Muscle of back (tissue), 3 donors: ENCODE measurements at regions not wholly inside any gene's neighbourhood (a gene's known extent, or its start where the extent isn't known, plus 50 kb on each side); places are given as distances from the start of the nearest gene placed in this dataset.

Source experiments
- DNase-seq, 3 donors: peaks; one replicate each; pipeline versions ENCODE4 v3.0.0 to v3.0.0-alpha.2; 2013

- no peak for DNase-seq
Measured at GRCh38 chr2:74036010-74036409, 51.3 kb downstream of the TET3 start.

GRCh38 chr2:74036450-74037195 is 51.9 kb downstream of the TET3 start:
- no peak for DNase-seq

GRCh38 chr2:74037379-74037860 is 52.7 kb downstream of the TET3 start:
- peak in 2 of 3 donors; percentile 20 to 28 for DNase-seq

GRCh38 chr2:74039611-74040010 is 54.9 kb downstream of the TET3 start:
- no peak for DNase-seq

- no peak for DNase-seq
Measured at GRCh38 chr2:74041182-74041581, 56.5 kb downstream of the TET3 start.

DNA sequence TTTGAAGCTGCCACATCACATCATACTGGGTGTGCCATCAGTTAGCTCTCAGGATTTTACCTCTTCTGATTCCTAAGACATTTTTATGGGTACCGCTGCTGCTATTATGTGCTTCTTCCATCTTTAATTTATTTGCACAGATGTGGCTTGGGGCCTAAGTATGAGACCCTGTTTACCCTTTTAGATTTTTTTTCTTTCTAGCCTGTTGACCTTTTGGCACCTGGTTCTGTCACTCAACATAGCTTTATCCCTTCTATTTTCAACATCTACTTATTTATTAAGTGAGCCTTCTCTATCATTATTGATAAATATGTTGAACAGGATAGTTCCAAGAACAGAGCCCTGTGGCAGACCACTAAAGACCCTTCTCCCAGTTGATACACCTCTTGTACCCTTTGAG is 57.0 kb downstream of the TET3 start:
- no peak for DNase-seq

GRCh38 chr2:74042606-74043005 is 57.9 kb downstream of the TET3 start:
- DNase-seq, result no peak

- DNase-seq, result no peak
Measured at GRCh38 chr2:74043345-74044329, 58.9 kb downstream of the TET3 start.

- no peak for DNase-seq
Measured at GRCh38 chr2:74044999-74045398, 60.3 kb downstream of the TET3 start.

DNA sequence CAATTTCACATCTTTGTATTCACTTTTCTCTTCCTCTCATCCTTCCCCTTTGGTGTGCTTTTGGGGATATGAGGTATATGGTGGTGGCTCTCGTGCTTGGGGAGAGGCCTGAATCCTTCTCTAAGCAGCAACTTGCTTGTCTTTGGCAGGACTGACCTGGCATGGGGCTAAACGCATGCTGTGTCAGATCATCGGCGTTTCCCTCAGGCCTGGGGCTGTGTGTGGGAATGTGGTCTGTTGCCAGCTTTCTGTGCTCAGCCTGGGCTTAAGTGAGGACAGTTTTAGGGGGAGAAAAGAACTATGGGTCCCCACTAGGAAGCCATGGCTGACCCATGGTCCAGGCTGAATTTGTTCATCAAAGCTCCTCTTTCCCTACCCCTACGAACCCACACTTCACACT is 60.7 kb downstream of the TET3 start:
- DNase-seq, result peak in 1 of 3 donors; percentile 54

DNA sequence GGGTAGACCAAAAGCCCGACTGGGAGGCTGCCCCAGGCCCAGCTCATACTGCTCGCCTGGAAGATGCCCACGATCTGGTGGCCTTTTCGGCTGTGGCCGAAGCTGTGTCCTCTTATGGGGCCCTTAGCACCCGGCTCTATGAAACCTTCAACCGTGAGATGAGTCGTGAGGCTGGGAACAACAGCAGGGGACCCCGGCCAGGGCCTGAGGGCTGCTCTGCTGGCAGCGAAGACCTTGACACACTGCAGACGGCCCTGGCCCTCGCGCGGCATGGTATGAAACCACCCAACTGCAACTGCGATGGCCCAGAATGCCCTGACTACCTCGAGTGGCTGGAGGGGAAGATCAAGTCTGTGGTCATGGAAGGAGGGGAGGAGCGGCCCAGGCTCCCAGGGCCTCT is 61.7 kb downstream of the TET3 start:
- no peak for DNase-seq

- no peak for DNase-seq
Measured at GRCh38 chr2:74047152-74047551, 62.4 kb downstream of the TET3 start.

- no peak for DNase-seq
Measured at GRCh38 chr2:74048147-74048546, 63.4 kb downstream of the TET3 start.

GRCh38 chr2:74048843-74049519 is 64.3 kb downstream of the TET3 start:
- no peak for DNase-seq

DNA sequence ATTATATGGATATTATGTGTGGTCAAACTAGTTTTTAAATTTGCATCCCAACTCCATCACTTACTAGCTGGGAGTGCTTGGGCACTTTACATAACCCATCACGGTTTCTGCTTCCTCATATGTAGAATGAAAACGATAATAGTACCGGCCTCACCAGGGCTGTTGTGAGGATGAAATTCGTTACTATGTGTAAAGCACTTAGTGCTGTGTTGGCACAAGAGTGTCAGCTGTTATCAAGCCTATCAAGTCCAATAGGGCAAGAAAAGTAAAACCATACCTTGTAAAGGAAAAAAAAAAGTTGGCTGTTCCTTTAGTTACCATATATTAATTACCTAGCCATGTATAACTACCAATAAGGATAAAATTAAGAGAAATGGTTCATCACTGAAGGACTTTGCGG is 65.4 kb downstream of the TET3 start:
- no peak for DNase-seq

GRCh38 chr2:74051504-74051903 is 66.8 kb downstream of the TET3 start:
- no peak for DNase-seq

- no peak for DNase-seq
Measured at GRCh38 chr2:74052732-74053710, 68.3 kb downstream of the TET3 start.

DNA sequence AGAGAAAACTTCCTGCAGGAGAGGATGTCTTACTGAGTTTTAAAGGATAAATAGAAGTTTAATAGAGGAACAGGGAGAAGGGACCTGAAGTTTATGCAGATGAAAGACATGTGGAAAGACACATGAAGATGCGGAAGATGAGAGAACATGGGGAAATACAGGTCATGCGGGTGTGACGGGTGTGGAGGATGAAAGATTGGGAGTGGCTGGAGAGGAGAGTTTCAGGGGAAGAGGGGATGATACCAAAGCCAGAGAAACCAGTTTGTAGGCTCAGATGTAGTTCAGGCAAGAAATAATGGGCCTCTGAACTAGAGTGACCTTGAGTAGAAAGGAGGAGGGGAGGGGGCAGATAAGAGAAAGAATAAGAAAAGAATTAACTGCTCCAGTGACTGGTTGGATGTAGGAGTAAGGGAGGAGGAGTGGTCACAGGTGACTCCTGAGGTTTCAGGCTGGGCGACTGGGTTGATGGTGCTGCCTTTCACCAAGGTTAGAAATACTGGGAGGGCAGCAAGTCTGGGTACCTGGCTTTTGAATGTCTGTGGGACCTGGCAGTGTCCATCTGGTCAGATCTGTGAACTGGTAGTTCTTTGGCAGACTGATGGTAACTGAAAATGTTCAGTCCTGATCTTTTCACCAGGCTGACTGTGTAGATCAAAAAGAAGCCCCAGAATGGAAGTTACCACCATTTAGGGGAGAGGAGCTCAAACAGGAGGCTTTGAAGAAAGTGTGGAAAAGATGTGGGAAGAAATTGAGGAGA is 69.4 kb downstream of the TET3 start:
- DNase-seq, result no peak

- no peak for DNase-seq
Measured at GRCh38 chr2:74059137-74059775, 74.5 kb downstream of the TET3 start.

DNA sequence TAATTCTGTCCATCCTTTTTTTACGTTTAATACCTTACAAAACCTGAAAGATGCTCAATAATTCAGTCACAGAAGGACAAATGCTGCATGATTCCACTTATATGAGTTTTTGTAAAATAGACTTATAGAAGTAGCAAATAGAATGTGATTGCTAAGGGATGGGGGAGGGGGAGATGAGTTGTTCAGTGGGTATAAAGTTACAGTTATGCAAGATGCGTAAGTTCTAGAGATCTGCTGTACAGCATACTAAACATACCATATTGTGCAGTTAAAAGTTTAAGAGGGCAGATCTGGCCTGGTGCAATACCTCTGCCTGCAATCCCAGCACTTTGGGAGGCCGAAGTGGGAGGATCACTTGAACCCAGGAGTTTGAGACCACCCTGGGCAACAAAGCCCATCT is 78.8 kb downstream of the TET3 start:
- DNase-seq, result no peak
